ENCODE measurements at regions not wholly inside any gene's neighbourhood (a gene's known extent, or its start where the extent isn't known, plus 50 kb on each side); places are given as distances from the start of the nearest gene placed in this dataset.

GRCh38 chr12:13740149-13740545 is 241.3 kb downstream of the GRIN2B start:
- no peak overlapping the region for H3K4me3 ChIP-seq
- no peak for DNase-seq
- H3K36me3 ChIP-seq (replicated peaks in 1 of 2), result no peaks in the 10 kb centered on the region
- H3K9me3 ChIP-seq (replicated peaks in 1 of 3), result no peaks in the 10 kb centered on the region
- TF ChIP-seq CTCF (IDR thresholded peaks at IDR 0.05), result no peak
- no peak for TF ChIP-seq POLR2A (IDR thresholded peaks at IDR 0.05)
- H3K27ac ChIP-seq, result no peak overlapping the region
- no peaks in the 10 kb centered on the region for H3K4me1 ChIP-seq (replicated peaks in 1 of 2)
- intact Hi-C loops (cut with DNase I), result loop anchor here in 1 of 2 donors (10.0 kb wide), 2 partner anchors 195 to 425 kb away; no protein-coding TSS in a partner anchor
- H3K27me3 ChIP-seq, result no peaks in the 10 kb centered on the region
- 57 to 63% (median 59%) methylated on average over 6 of the region's 6 CpGs for WGBS, 4 donors

GRCh38 chr12:13735734-13736133 is 245.7 kb downstream of the GRIN2B start:
- no peak overlapping the region for H3K4me3 ChIP-seq
- no peak for TF ChIP-seq CTCF (IDR thresholded peaks at IDR 0.05)
- no peak for TF ChIP-seq POLR2A (IDR thresholded peaks at IDR 0.05)
- no peaks in the 10 kb centered on the region for H3K9me3 ChIP-seq (replicated peaks in 1 of 3)
- H3K27ac ChIP-seq, result no peak overlapping the region
- intact Hi-C loops (cut with DNase I), result no loop called here
- no peak for DNase-seq
- H3K27me3 ChIP-seq, result no peaks in the 10 kb centered on the region
- 67 to 75% (median 73%) methylated on average over 5 of the region's 5 CpGs for WGBS, 4 donors
- H3K36me3 ChIP-seq (replicated peaks in 1 of 2), result no peaks in the 10 kb centered on the region
- H3K4me1 ChIP-seq (replicated peaks in 1 of 2), result no peaks in the 10 kb centered on the region

- H3K9me3 ChIP-seq (replicated peaks in 1 of 3), result no peaks in the 10 kb centered on the region
- no peak overlapping the region for H3K4me3 ChIP-seq
- no peaks in the 10 kb centered on the region for H3K4me1 ChIP-seq (replicated peaks in 1 of 2)
- 24 to 33% (median 28%) methylated on average over 2 of the region's 2 CpGs for WGBS, 4 donors
- no peaks in the 10 kb centered on the region for H3K27me3 ChIP-seq
- DNase-seq, result no peak
- intact Hi-C loops (cut with DNase I), result no loop called here
- no peak for TF ChIP-seq POLR2A (IDR thresholded peaks at IDR 0.05)
- TF ChIP-seq CTCF (IDR thresholded peaks at IDR 0.05), result no peak
- no peaks in the 10 kb centered on the region for H3K36me3 ChIP-seq (replicated peaks in 1 of 2)
- H3K27ac ChIP-seq, result no peak overlapping the region
These were observed 246.7 kb downstream of the GRIN2B start for GRCh38 chr12:13734584-13735152.

- H3K4me3 ChIP-seq, result no peak overlapping the region
- no peaks in the 10 kb centered on the region for H3K9me3 ChIP-seq (replicated peaks in 1 of 3)
- TF ChIP-seq POLR2A (IDR thresholded peaks at IDR 0.05) (no peak), CTCF (IDR thresholded peaks at IDR 0.05) (no peak)
- H3K27me3 ChIP-seq, result no peaks in the 10 kb centered on the region
- no peak overlapping the region for H3K27ac ChIP-seq
- H3K36me3 ChIP-seq (replicated peaks in 1 of 2), result no peaks in the 10 kb centered on the region
- no peaks in the 10 kb centered on the region for H3K4me1 ChIP-seq (replicated peaks in 1 of 2)
- intact Hi-C loops (cut with DNase I), result no loop called here
- no peak for DNase-seq
- WGBS, 4 donors, result 0 to 41% (median 13%) methylated on average over 1 of the region's 1 CpG
These were observed 253.7 kb downstream of the GRIN2B start for GRCh38 chr12:13727707-13728195.
